IMR-90 (cell line): ENCODE measurements at regions not wholly inside any gene's neighbourhood (a gene's known extent, or its start where the extent isn't known, plus 50 kb on each side); places are given as distances from the start of the nearest gene placed in this dataset.

Experiments
- ATAC-seq: fragments of 200-7000 bp; cut with Tn5 transposase; 2 replicates; pipeline ENCODE4 v1.9.1; 2020; ENCODE audit warnings: low read depth, mild to moderate bottlenecking, moderate library complexity
- BruUV-seq: library from RNA; stranded (reverse); fragments of 400-500 nt; replicated peaks from 2 replicates; lab custom pipeline; 2021; lab: Mats Ljungman, UMichigan
- CTCF ChIA-PET: fragments of 300-600 bp; formaldehyde crosslinking; extraction: SDS; loops from one replicate; lab custom pipeline; 2021; ENCODE audit warnings: antibody characterized with exemption; lab: Yijun Ruan, JAX
- POLR2A ChIA-PET: fragments of 300-600 bp; sonication (Branson Sonifier 250); formaldehyde crosslinking; loops from one replicate; lab custom pipeline; 2022; ENCODE audit warnings: antibody characterized with exemption; ENCODE audit not compliant: unreplicated experiment; lab: Charles Lee
- DNase-seq: peaks from one replicate; pipeline ENCODE4 v3.0.0; 2013
- H2AFZ ChIP-seq: replicated peaks from 2 replicates; pipeline ENCODE3; 2013; ENCODE audit warnings: low read length, mild to moderate bottlenecking; ENCODE audit not compliant: poor library complexity
- H2AK5ac ChIP-seq: 2 replicates; pipeline ENCODE4 v1.6.1; 2013; ENCODE audit warnings: low read depth, low read length, inconsistent platforms
- H2AK9ac ChIP-seq: replicated peaks from 2 replicates; pipeline ENCODE3; 2013; ENCODE audit warnings: mild to moderate bottlenecking, low read depth, low read length, moderate library complexity; ENCODE audit not compliant: poor library complexity
- H2BK120ac ChIP-seq: 2 replicates; pipeline ENCODE4 v1.6.1; 2013; ENCODE audit warnings: low read depth, low read length, inconsistent platforms
- H2BK15ac ChIP-seq: 3 replicates; pipeline ENCODE4 v1.6.1; 2013; ENCODE audit warnings: low read depth, low read length, inconsistent platforms
- H2BK20ac ChIP-seq: 2 replicates; pipeline ENCODE4 v1.6.1; 2013; ENCODE audit warnings: low read depth, mild to moderate bottlenecking, inconsistent platforms, low read length, moderate library complexity
- H2BK5ac ChIP-seq: 2 replicates; pipeline ENCODE4 v1.6.1; 2013; ENCODE audit warnings: mild to moderate bottlenecking, low read depth, low read length, inconsistent platforms; ENCODE audit not compliant: poor library complexity, severe bottlenecking
- H3K14ac ChIP-seq: replicated peaks from 2 replicates; pipeline ENCODE4 v1.6.1; 2013; ENCODE audit warnings: low read depth, low read length, inconsistent platforms
- H3K18ac ChIP-seq: 2 replicates; pipeline ENCODE4 v1.6.1; 2013; ENCODE audit warnings: low read depth, low read length, control low read depth
- H3K23ac ChIP-seq: 2 replicates; pipeline ENCODE4 v1.6.1; 2013; ENCODE audit warnings: low read depth, low read length, inconsistent platforms
- H3K27ac ChIP-seq: 2 replicates; pipeline ENCODE4 v1.5.1; 2013; ENCODE audit warnings: mild to moderate bottlenecking, control low read depth, low read length; ENCODE audit not compliant: insufficient read depth
- H3K27me3 ChIP-seq: 2 replicates; pipeline ENCODE4 v1.6.1; 2013; ENCODE audit warnings: low read length; ENCODE audit not compliant: control insufficient read depth, insufficient read depth
- H3K36me3 ChIP-seq: 2 replicates; pipeline ENCODE4 v1.6.1; 2013; ENCODE audit warnings: low read length, mixed read lengths; ENCODE audit not compliant: control insufficient read depth, insufficient read depth
- H3K4ac ChIP-seq: 2 replicates; pipeline ENCODE4 v1.6.1; 2013; ENCODE audit warnings: low read depth, low read length, inconsistent platforms
- H3K4me1 ChIP-seq: 2 replicates; pipeline ENCODE4 v1.6.1; 2013; ENCODE audit warnings: low read length, mixed read lengths; ENCODE audit not compliant: control insufficient read depth, insufficient read depth
- H3K4me2 ChIP-seq: 2 replicates; pipeline ENCODE4 v1.6.1; 2013; ENCODE audit warnings: low read depth, mild to moderate bottlenecking, control low read depth, low read length, moderate library complexity
- H3K4me3 ChIP-seq: 2 replicates; pipeline ENCODE4 v1.5.1; 2013; ENCODE audit warnings: low read depth, mild to moderate bottlenecking, control low read depth, low read length, moderate library complexity; ENCODE audit not compliant: insufficient read depth
- H3K56ac ChIP-seq: 2 replicates; pipeline ENCODE4 v1.6.1; 2013; ENCODE audit warnings: low read length, inconsistent platforms; ENCODE audit not compliant: insufficient read depth; ENCODE audit errors: extremely low read depth
- H3K79me1 ChIP-seq, 2 experiments: 2 replicates each; pipeline ENCODE4 v1.6.1; 2013; ENCODE audit warnings: low read length in 2 of 2, inconsistent platforms in 1 of 2, low read depth in 1 of 2
- H3K9ac ChIP-seq: 2 replicates; pipeline ENCODE4 v1.6.1; 2013; ENCODE audit warnings: low read depth, low read length, control low read depth
- H3K9me1 ChIP-seq: 2 replicates; pipeline ENCODE4 v1.6.1; 2013; ENCODE audit warnings: low read length, inconsistent platforms; ENCODE audit not compliant: insufficient read depth
- H3K9me3 ChIP-seq: 2 replicates; pipeline ENCODE4 v1.6.1; 2013; ENCODE audit warnings: low read length; ENCODE audit not compliant: control insufficient read depth, insufficient read depth
- H4K20me1 ChIP-seq: 2 replicates; pipeline ENCODE4 v1.6.1; 2013; ENCODE audit warnings: low read length, inconsistent platforms; ENCODE audit not compliant: insufficient read depth
- H4K5ac ChIP-seq: 2 replicates; pipeline ENCODE4 v1.6.1; 2013; ENCODE audit warnings: mild to moderate bottlenecking, low read depth, low read length, control low read depth
- H4K8ac ChIP-seq, 2 experiments: 2 replicates each; pipeline ENCODE4 v1.6.1; 2013; ENCODE audit warnings: low read depth in 2 of 2, low read length in 2 of 2, control low read depth in 1 of 2, inconsistent platforms in 1 of 2
- H4K91ac ChIP-seq: 2 replicates; pipeline ENCODE4 v1.6.1; 2013; ENCODE audit warnings: low read depth, low read length, inconsistent platforms; ENCODE audit not compliant: insufficient read depth
- RFX5 ChIP-seq: IDR thresholded peaks from 2 replicates; pipeline ENCODE4 v1.8.0; 2012; ENCODE audit warnings: low read depth, mild to moderate bottlenecking, low read length, moderate library complexity
- WGBS, 2 experiments: methylation state at CpG; one replicate each; pipeline versions ENCODE4 v1.1.5 to v1.1.7; 2013; ENCODE audit warnings: missing lambda C conversion rate in 2 of 2; ENCODE audit not compliant: insufficient read length in 1 of 2; ENCODE audit errors: extremely low coverage in 2 of 2; 5-methylcytosine and 5-hydroxymethylcytosine counted together
- dilution Hi-C: fragments of 300-500 bp; cut with HindIII; formaldehyde crosslinking; loops from one replicate; pipeline ENCODE4 v1.14.3; 2018; ENCODE audit warnings: low sequenced_read_pairs; ENCODE audit not compliant: unreplicated experiment
- in situ Hi-C: fragments of 300-500 bp; cut with MboI; formaldehyde crosslinking; loops from 3 replicates; pipeline ENCODE4 v1.14.3; 2019; ENCODE audit warnings: low sequenced_read_pairs, inconsistent platforms, mixed read lengths
- intact Hi-C: fragments of 100-400 bp; cut with micrococcal nuclease; formaldehyde crosslinking; loops from 2 replicates; pipeline ENCODE4 v1.10.0; 2022
- TF ChIP-seq, protein P1 (sequence below): fragments of 150-350 bp; IDR thresholded peaks from 2 replicates; pipeline ENCODE4 v1.6.1; 2016; ENCODE audit warnings: low read depth, mild to moderate bottlenecking, low read length, moderate library complexity, borderline replicate concordance
- TF ChIP-seq, protein P2 (sequence below): conservative IDR thresholded peaks from 2 replicates; pipeline ENCODE4 v1.5.1; 2012; ENCODE audit warnings: mild to moderate bottlenecking, low read depth, low read length, improper control_type of control experiment
- TF ChIP-seq, protein P3 (sequence below): fragments of 150-350 bp; IDR thresholded peaks from 2 replicates; pipeline ENCODE4 v1.6.1; 2017; ENCODE audit warnings: mild to moderate bottlenecking, antibody characterized with exemption, low read length, low read depth

GRCh38 chr3:74420538-74421124, 193.8 kb downstream of the CNTN3 start:
- Histone ChIP-seq H4K91ac (no peak overlapping the region), H3K36me3 (no peaks in the 10 kb centered on the region), H3K9me3 (no peaks in the 10 kb centered on the region), H2BK20ac (no peak overlapping the region), H3K27me3 (no peaks in the 10 kb centered on the region), H3K23ac (no peak overlapping the region), H3K27ac (no peak overlapping the region), H2BK5ac (no peak overlapping the region), H3K9ac (no peak overlapping the region), H4K8ac (no peak overlapping the region), H4K20me1 (no peaks in the 10 kb centered on the region), H3K4ac (no peak overlapping the region), H2AFZ (no peak overlapping the region), H4K5ac (no peak overlapping the region), H3K14ac (no peak overlapping the region), H3K4me2 (no peak overlapping the region), H2BK15ac (no peak overlapping the region), H3K9me1 (no peaks in the 10 kb centered on the region), H3K4me3 (no peak overlapping the region), H3K56ac (no peak overlapping the region), H2AK9ac (no peak overlapping the region), H2BK120ac (no peak overlapping the region), H3K18ac (no peak overlapping the region), H3K79me1 (no peaks in the 10 kb centered on the region), H3K4me1 (0 out of 2 replicates have a peak, but pooled peaks cover 2% of the 10 kb centered on the region), H2AK5ac (no peak overlapping the region)
- WGBS, 2 experiments, result 80% methylated on average over 1 of the region's 2 CpGs; no CpG with 5 or more reads in 1 of the 2 experiments
- in situ Hi-C loops (no loop called here), dilution Hi-C loops (no loop called here), intact Hi-C loops (loop anchor here (10.0 kb wide), 1 partner anchor 194 kb away; the partner anchor contains the start of gene CNTN3)
- TF ChIP-seq RFX5, result no peak
- TF ChIP-seq, protein P1, sequence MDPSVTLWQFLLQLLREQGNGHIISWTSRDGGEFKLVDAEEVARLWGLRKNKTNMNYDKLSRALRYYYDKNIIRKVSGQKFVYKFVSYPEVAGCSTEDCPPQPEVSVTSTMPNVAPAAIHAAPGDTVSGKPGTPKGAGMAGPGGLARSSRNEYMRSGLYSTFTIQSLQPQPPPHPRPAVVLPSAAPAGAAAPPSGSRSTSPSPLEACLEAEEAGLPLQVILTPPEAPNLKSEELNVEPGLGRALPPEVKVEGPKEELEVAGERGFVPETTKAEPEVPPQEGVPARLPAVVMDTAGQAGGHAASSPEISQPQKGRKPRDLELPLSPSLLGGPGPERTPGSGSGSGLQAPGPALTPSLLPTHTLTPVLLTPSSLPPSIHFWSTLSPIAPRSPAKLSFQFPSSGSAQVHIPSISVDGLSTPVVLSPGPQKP, result no peak
- TF ChIP-seq, protein P2, sequence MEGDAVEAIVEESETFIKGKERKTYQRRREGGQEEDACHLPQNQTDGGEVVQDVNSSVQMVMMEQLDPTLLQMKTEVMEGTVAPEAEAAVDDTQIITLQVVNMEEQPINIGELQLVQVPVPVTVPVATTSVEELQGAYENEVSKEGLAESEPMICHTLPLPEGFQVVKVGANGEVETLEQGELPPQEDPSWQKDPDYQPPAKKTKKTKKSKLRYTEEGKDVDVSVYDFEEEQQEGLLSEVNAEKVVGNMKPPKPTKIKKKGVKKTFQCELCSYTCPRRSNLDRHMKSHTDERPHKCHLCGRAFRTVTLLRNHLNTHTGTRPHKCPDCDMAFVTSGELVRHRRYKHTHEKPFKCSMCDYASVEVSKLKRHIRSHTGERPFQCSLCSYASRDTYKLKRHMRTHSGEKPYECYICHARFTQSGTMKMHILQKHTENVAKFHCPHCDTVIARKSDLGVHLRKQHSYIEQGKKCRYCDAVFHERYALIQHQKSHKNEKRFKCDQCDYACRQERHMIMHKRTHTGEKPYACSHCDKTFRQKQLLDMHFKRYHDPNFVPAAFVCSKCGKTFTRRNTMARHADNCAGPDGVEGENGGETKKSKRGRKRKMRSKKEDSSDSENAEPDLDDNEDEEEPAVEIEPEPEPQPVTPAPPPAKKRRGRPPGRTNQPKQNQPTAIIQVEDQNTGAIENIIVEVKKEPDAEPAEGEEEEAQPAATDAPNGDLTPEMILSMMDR, result no peak
- TF ChIP-seq, protein P3, sequence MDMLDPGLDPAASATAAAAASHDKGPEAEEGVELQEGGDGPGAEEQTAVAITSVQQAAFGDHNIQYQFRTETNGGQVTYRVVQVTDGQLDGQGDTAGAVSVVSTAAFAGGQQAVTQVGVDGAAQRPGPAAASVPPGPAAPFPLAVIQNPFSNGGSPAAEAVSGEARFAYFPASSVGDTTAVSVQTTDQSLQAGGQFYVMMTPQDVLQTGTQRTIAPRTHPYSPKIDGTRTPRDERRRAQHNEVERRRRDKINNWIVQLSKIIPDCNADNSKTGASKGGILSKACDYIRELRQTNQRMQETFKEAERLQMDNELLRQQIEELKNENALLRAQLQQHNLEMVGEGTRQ, result no peak
- POLR2A ChIA-PET, result no interaction called here
- DNase-seq (no peak), ATAC-seq (peak; percentile 61; the same call in 1 of the 2 replicates)
- no TSS peak for BruUV-seq
- CTCF ChIA-PET, result no interaction called here
